GM18498 (cell line): ENCODE measurements at regions not wholly inside any gene's neighbourhood (a gene's known extent, or its start where the extent isn't known, plus 50 kb on each side); places are given as distances from the start of the nearest gene placed in this dataset.

Experiments
- ATAC-seq: cut with Tn5 transposase; IDR thresholded peaks from one replicate; pipeline ENCODE4 v1.9.1; 2021; ENCODE audit warnings: mild to moderate bottlenecking, moderate library complexity; ENCODE audit not compliant: unreplicated experiment

DNA sequence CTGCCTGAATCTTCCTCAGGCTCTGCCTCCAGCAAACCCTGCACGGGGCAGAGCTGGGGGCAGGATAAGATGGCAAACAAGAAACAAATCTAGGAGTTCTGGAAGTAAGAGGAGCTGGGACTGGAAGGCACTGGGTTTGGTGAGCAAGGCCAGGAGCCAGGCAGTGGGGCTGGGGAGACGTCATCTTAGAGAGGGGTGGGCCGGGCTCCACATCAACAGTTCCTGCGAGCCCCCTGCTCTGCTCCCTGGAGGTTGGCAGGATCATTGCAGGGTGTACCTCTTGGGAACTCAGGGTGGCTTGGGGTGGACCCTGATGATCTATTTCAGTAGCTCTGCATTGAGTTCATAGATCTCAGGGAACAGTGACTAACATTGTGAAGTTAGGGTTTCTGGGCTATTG is 87.3 kb upstream of the PRR23E start:
- no peak for ATAC-seq

DNA sequence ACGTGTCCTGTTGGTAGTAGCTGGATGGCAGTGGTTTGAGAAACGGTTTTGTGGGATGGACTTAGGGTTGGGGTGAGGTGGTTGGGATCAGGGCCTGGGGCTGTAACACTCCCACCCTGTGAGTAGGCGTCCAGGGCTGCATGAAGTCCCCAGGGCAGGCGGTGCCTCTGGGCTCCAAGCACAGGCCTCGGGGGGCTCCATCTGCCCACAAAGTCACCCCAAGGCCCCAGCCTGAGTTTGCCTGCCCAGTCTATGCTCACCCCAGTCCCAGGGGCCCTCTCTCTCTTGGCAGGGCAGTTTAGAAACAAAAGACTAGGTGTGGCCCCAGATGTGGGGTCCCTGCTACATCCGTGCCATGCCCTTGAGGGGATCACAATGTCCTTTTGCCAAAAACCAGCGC is 86.9 kb upstream of the PRR23E start:
- no peak for ATAC-seq

DNA sequence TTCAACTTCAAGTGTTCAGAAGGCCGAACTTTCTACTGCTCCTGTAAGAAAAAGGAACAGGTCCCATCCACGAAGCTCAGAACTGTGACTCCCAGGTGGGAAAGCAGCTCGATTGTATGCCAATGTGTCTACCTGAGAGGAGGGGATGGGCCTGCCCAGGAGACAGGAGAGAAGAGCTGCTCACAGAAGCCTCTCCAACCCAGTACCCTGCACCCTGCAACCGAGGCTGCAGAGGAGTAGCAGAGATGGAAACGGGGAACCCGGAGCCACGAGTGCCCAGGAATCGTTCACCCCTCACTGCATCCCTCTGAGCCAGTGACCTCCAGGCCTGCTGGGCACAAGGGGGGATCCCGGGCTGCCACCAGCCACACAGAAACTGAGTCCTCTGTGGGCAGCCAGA is 86.5 kb upstream of the PRR23E start:
- no peak for ATAC-seq

DNA sequence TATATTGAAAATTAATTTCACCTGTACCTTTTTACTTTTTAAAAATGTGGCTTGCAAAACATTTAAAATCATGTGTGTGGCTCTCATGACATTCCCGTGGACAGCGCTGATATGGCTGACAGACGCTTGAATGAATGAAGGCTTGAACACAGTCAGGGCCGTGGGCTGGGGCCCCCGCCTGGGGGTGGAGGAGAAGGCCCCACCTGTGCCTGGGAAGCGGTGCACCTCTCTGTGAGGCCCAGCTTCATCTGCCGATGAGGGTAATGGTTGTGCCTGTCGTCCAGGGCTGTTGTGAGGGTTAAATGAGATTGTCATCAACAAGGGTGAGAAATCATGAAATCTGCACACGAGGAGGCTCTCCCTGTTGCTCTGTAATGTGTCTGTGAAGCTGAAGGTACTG is 85.9 kb upstream of the PRR23E start:
- no peak for ATAC-seq

DNA sequence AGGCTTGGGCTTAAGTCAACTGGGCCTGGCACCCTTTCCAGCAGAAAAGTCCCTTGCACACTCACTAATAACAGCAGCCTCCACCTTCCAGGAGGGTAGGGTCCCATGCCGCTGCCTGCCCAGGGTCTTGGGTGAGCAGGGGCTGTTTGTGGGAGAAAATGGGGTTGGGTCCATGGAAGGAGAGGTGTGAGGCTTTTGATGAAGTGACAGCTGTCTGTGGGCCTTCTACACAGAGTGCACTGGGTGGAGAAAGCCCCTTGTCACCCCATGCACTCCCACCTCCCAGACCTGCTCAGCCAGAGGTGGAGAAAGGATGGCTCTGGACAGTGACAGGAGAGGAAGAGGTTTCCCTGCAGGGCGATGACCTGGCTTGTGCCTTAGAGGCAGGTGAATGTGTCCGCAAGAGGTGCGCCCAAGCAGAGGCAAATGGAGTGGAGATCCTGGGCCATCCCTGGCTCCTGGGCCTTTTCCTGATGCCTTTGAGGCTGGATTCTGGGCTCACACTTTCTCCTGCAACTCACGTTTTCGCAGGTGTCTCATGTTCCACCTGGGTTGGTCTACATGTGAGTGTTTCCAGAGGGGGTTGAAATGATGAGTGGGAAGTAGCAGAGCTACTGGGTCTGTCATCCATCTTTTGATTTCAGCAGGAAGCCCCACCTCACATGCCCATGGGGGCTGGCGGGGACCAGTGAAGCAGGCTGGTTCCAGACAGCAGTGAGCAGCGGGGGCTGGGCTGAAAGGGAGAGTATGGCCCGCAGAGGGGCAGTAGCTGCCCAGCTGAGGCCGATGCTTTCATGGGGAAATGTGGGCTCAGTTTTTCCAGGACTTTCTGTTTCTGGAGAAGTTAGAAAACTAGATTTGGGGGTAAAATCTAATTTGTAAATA is 85.2 kb upstream of the PRR23E start:
- no peak for ATAC-seq

DNA sequence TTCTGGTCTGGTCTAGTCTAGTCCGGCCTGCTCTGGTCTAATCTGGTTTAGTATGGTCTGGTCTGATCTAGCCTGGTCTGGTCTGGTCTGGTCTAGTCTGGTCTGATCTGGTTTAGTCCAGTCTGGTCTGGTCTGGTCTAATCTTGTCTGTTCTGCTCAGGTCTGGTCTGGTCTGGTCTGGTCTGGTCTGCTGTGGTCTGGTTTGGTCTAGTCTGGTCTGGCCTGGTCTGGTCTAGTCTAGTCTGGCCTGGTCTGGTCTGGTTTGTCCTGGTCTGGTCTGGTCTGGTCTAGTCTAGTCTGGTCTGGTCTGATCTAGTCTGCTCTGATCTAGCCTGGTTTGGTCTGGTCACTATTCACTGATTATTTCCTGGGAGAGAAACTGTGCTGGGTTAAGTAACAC is 84.1 kb upstream of the PRR23E start:
- ATAC-seq: no peak

DNA sequence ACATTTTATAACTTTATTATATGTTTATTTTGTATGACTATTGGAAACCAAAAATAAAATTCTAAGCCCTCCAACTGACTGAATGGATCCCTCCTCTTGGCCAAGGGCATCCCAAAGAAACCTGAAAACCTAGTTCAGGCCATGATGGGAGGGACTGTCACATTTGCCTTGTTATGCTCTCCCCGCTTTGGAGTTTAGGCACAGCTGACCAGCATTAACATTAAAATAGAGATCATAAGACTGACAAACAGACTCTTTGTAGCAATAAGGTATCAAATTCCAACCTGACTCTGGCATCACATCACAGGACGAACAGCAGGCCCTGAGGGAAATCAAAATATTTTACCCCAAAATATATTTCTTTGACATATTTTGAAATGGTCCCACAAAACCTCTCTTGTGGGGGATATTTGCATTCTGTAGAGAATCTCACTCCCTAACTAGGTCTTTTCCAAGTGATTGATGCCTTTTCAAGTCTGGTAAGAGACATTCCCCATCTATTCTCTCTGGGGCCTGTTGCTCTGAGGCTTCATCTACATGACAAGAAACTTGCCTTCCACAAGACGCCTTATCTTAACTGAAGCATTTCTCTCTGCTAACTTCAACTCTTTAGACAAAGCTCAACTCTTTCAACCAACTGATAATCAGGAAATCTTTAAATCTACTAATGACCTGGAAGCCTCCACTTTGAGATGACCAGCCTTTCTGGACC is 81.8 kb upstream of the PRR23E start:
- ATAC-seq: no peak

DNA sequence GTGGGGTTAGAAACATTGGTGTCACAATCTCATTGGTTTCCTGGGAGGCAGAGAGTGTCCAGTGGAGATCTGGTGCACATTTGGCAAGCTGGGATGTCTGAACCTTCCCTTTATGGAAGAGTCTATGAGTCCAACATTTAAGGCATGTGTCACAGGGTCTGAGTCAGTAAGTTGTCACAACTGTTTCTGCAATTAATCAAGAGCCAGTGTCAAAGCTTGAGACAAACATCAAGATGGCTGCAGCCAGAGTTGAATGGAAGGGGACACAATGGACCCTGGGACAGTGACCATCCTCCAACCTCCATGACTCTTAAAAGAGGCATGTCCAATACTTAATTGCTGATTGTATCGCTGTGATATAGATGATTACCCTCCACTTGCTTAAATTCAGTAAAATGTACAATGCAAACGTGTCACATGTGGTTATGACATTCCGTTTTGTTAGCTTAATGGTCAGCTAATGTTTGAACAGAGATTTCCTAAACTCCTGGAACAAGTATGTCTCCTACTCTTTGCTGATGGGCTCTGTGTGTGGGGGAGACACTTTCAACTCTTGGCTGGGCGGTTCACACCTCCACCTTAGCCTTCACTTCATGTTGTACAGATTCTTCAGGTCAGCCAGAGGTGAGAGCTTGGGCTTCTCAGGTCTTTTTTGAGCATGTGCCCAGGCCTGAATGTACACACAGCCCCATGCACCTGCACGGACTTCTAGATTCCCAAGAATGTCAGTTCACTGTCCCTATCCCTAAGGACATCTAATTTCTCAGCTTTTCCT is 79.9 kb upstream of the PRR23E start:
- no peak for ATAC-seq

DNA sequence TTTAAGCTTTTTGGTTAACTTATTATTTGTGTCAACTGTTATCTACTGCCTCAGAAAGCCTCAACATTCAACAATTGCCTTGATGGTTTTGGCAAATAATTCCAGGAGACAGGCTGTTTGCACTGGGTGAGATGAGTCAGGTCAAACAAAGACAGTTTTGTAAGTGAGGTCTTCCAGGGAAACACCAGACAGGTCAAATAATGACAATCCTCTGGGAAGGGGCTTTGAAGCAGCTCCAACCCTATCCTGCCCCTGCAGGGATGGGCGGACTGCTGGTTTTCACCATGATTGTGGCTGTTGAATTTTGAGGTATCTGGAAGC is 79.4 kb upstream of the PRR23E start:
- no peak for ATAC-seq

DNA sequence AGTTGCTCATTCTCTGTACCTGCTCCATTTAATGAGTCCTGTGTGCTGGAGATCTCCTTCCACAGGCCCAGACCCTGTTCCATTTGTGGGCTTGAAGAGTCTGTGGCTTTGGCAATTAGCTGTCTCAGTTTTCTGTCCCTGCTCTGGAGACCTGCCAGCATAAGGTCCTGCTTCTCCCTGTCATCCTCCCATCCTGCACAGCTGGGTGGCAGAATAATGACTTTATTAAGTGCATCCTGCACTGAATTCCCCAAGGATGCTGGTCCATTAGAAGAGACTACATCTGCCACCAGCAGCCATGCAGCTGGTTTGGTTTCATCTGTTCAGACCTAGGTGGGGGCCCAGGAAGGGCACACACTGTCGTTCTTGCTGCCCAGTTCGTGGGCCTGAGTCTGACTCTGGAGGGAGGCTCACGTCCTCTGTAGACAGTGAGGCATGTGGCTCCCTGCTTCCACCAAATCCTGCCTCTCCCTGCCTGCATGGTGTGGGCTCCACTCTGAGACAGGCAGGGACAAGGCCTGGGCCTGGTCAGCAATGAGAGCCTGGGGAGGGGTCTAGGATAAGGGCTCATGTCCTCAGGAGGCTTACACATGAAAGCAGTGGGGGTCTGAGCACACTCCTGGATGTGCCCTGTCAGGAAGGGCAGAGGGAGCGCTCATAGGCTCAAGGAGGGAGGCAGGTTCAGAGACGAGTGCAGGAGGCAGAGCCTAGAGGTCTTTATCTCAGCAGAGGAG is 78.4 kb upstream of the PRR23E start:
- ATAC-seq: no peak

DNA sequence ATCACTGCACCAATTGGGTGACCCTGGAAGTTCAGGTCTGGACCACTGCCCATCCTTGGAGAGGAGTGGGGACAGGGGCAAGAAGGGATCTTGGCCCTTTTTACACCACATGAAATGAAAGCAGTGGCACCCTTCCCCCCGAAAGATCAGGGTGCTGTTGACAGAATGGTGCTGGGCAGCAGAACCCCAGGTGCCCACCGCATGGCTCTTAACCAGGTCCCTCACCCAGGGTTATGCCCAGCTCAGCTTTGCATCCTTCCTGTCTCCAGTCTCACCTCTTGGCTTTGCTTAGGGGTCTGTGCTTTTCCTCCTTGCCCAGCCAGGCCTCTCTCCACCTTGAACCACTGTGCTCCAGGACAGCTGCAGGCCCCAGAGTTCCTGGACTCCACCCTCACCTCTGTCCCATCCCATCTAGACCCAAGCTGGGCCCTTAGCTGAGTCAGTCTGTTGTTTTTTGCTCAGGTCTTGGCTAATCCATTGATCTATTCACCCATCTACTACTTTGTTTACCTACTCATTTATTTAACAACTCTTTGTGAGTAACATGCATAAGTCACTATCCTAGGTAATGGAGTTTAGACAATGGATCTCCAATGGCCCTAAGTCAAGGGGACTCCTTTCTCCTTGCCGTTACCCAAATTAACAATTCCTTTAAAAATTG is 77.1 kb upstream of the PRR23E start:
- no peak for ATAC-seq

DNA sequence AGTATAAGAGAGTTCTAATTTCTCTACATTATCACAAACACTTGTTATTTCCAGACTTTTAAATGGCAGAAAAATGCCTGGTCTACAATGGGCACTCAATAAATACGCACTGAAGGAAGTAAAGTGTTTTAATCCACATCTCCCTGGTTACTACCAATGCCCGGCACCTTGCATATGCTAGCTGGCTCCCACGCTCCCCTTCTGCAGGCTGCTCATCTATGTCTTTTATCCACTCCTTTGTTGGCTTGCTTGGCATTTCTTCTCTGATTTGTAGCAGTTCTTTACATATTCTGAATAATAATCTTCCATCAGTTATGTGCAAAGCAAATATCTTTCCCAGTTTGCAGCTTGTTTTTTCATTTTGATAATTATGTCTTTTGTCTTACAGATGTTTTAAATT is 74.6 kb upstream of the PRR23E start:
- ATAC-seq: no peak

DNA sequence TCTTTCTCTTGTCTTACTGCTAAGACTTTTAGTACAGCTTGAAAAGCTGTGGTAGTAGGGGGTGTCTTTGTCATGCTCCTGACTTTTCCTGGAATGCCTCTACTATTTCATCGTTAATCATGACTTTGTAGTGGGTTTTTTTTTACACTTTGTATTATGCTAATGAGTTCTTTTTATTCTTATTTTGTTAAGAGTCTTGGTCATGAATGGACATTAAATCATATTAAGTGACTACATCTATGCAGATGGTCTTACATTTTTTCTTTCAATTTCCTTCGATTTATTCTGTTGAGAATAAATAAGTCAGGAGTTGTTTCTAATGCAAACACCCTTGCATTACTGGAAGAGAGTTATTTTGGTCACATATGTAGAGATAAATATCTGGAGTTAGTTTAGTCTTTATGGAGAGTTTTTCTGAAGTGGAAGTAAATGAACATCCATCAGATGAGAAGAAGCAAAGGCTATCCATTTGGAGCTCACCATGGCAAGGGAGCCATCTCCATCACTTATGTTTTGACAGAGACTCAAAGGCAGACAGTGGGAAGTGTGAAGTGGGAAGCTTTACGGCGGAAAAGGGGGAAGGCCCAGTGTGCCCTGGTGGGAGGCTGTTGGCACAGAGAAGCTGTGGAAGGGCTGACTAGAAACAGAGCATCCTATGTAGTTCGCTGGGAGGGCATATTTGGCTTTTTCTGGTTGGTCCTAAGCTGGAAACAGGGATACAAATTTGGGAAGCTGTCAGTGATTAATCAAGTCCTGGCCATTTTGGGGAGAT is 73.1 kb upstream of the PRR23E start:
- ATAC-seq: no peak

DNA sequence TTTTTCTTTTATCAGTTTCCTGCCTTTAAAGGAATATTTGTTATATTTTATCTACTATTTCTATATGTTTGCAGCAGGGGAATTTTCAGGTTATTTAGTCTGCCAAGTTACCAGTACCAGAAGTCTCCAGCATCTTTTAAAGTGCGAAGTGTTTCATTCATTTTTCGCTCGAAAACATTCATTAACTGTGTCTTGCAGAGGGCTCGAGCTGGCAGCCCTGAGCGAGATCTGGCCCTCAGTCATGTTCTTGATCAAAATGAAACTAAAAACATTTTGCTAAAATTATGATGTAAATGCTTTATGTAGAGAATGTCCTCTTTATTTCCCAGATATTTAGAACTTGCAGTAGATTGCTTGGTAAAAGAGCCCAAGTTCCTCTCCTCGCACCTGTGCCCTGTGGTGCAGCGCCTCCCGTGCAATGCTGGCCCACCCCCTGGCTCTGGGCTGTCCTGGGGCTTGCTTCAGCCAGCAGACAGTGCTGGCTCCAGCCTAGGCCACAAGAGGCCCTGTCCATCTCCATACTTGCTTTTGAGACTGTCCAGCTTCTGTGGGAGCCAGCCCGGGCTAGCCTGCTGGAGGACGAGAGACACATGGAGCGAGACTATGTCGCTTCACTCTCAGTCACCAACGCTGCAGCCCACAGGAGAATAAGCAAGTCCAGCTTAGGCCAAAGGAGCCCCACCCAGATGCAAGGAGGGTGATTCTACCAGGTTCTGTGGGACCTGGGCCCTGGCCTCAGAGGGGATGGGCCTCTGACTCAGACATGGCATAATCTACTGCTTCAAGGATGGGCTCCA is 71.9 kb upstream of the PRR23E start:
- ATAC-seq: no peak

DNA sequence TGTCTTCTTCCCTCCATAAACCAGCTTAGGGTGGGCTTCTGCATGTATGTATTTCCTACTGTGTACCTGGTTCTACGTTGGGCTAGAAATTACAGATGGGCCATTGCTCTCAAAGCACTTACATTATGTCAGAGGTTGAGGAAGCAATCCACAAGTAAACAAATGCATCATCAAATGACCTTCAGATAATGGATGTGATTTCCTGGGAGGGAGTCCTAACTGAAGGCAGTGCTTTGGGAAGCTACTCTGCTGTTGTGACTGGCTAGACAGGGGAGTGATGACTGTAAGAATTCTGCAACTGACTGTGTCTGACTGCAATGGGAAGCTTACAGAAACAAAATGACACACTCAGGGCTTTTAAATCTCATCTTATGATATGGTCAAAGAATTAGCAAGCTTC is 71.0 kb upstream of the PRR23E start:
- no peak for ATAC-seq

DNA sequence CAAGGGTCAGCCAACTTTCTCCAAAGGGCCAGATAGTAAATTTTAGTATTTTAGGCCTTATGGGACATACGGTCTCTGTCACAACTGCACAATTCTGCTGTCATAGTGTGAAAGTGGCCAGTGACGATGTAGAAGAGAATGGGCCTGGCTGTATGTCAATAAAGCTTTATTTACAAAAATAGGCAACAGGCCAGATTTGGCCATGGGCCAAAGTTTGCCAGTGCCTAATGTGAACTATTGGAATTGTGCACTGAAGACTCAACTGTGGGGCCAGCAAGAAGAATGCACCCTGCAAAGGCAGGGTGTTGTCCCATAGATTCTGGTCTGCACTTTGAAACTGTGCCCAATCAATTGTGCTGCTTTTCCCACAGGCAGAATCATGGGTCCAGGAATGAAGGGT is 69.4 kb upstream of the PRR23E start:
- no peak for ATAC-seq

DNA sequence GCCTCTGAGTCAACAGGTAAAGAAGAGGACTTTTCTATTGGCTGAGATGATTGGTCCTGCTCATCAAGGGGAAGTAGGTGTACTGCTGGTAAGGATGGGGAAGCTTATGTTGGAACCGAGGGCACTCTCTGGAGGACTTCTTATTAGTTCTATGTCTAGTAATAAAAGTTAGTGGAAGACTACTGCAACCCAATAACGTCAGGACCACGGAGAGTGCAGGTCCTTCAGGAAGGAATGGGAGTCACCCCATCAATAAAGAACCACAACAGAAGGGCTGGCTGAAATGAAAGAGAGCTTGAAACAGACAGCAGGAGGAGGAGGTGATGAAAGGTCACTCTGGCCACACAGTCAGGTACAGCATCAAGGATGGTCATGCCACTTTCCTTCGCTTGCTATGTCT is 68.8 kb upstream of the PRR23E start:
- ATAC-seq: no peak

DNA sequence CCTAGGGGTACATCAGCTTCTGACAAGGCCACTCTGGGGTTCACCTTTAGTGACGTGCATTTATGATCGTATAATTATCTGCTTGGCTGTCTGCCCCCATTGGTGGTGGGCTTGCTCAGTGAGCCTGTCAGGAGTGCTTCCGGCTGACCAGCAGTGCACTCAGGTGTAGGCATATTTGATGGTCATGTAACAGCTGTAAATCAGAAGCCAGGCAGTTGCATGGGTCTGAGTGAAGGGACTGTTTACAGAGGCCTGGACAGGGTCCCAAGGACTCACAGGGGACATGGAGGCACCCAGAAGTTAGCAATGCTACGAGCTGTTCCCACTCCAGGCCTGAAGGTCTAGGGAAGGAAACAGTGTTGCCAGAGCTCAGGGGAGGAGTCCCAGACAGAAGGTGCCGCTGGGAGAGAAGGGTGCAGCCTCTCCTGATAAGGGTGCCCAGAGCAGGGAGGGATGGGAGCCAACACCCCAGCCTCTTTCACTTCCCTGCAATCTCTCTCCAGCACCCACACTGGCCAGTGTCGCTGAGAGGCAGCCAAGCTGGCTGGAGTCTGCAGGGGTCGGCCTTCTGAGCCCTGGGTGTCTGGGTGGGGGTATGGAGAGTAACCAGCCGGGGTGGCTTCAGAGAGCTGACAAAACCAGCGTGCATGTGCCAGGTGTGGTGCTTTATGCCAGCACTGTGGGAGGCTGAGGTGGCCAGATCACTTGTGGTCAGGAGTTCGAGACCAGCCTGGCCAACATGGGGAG is 61.3 kb upstream of the PRR23E start:
- no peak for ATAC-seq
